IPS-NIHi7 (cell line): ENCODE measurements at regions not wholly inside any gene's neighbourhood (a gene's known extent, or its start where the extent isn't known, plus 50 kb on each side); places are given as distances from the start of the nearest gene placed in this dataset.
"Not testable (repeated sequence)": the region's sequence is repeated elsewhere in the genome, so short reads cannot be mapped to it uniquely, and the experiment has no call there.

Experiments used
- DNase-seq: peaks from one replicate; pipeline ENCODE4 v3.0.0; 2012; ENCODE audit warnings: mixed read lengths; ENCODE audit errors: extremely low spot score

DNA sequence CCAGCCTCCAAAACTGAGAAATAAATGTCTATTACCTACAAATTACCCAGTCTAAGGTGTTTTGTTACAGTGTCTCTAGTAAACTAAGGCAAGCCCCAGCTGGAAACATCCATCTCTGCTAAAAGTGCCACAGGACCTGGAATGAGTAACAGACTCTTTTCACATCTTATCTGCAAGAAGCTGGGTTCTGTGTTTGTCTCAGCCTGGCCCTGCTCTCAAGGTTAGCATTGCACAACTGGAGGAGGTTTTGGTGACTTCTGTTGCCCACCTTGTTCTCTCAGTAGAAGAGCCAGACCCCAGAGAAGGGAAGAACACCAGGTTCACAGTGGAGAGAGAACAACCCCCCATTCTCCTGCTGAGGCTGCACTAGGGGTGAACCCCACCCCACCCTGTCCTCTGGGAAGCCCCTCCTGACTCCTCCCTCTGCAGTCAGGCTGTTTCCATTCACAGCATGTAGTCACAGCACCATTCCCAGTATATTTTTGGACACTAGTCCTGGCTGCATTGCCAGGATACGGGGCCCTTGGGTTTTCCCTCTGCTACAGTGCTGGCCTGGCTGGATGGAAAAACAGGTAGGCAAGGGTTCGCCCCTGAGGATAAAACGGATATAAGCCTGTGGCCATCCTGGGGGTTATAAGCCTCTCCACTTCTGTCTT, 280.0 kb downstream of the BCL2L11 start:
- DNase-seq = not testable (repeated sequence)

GRCh38 chr2:111401270-111402140, 280.8 kb downstream of the BCL2L11 start:
- not testable (repeated sequence) for DNase-seq

GRCh38 chr2:111402450-111402849, 281.7 kb downstream of the BCL2L11 start:
- not testable (repeated sequence) for DNase-seq

DNA sequence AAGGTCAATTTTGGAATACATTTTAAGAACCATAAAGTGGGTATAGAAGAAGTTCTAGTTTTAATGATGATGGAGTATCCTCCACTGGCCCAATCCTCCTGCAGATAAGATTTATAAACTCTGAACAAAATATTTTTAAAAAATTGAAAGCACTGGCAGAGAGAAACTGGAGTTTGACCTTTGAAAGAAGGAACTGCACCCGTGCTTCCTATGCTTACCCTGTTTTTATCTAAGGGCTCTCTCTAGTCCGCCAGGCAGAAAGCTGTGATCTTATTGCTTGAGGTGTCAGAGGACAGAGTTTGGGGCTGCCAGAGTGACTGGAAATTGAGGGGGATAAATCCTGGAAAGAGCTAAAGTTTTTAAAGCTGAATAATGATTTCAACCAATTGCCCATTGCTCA, 282.6 kb downstream of the BCL2L11 start:
- not testable (repeated sequence) for DNase-seq

- not testable (repeated sequence) for DNase-seq
Measured at GRCh38 chr2:111406616-111407015, 285.9 kb downstream of the BCL2L11 start.

GRCh38 chr2:111407632-111408194, 287.0 kb downstream of the BCL2L11 start:
- not testable (repeated sequence) for DNase-seq

- DNase-seq = not testable (repeated sequence)
Measured at GRCh38 chr2:111410868-111411406, 290.2 kb downstream of the BCL2L11 start.

DNA sequence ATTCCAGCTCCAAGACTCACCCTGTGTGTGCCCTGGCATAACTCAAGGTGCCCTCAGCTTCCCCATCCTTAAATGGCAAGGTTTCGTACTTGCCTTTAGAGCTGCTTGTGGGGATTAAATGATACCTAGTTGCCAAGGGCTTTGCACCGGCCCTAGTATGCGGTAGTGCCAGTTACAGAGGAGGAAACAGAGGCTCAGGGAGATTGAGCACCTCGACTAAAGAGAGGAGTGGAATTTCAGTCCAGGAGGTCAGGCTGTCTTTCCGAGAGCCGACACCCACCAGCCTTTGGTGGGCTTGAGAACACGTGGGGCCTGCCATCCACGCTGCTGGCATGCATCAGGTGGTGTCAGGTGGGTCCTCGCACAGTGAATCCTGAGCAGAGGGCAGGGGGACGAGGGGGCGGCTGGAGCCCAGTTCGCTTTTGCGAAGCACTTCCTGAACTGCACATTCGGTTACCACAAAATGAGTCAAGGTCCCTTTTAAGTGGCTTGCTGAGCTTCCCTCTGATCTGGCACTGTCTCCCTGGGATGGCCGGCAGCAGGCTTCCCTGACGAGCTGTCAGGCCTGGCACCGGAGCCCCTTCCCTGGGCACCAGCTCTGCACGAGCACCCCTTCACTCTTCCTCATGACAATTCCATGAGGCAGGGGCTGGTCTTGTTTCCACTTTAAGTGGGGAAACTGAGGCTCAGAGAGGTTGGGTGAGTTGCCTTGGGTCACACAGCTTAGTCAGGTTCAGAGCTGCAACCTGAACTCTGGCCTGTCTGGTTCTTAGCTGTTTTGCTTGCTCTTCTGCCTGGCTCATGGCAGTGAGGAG, 291.4 kb downstream of the BCL2L11 start:
- DNase-seq = not testable (repeated sequence)

DNA sequence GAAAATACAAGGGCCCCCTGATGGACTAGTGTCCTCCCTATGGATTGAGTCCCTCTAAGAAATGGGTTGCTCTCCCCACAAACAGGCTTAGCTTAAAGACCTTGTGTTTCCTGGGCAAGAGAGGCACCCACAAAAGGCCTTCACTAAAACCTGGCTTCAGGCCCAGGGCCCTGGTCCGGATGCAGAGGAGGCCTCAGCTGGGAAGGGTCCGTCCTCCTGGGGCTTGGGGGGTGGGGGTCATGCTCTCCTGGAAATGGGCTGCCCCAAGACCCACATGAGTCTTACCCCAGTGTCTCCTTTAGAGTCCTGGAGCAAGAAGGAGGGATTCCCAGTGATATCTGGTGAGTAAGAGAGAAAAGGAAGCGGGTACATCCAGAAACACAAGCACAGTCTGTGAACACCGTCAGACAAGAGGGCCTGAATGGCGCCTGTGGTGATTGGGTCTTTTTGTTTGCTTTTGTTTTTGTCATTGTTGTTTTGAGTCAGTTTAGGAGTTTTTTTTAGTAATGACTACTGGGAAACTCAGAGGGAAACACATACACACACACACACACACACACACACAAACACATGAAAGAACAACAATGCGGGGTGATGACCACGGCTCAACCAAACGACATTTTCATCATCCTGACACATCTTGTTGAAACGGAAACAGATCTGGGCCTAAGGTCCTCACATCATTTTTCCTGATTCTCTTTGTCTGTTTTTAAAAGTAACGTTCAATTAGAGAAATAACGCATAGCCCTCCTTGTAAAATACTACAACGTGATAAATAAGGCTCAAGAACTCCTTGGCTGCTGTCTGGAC, 292.3 kb downstream of the BCL2L11 start:
- DNase-seq = not testable (repeated sequence)

- DNase-seq = not testable (repeated sequence)
Measured at GRCh38 chr2:111413950-111414349, 293.2 kb downstream of the BCL2L11 start.

DNA sequence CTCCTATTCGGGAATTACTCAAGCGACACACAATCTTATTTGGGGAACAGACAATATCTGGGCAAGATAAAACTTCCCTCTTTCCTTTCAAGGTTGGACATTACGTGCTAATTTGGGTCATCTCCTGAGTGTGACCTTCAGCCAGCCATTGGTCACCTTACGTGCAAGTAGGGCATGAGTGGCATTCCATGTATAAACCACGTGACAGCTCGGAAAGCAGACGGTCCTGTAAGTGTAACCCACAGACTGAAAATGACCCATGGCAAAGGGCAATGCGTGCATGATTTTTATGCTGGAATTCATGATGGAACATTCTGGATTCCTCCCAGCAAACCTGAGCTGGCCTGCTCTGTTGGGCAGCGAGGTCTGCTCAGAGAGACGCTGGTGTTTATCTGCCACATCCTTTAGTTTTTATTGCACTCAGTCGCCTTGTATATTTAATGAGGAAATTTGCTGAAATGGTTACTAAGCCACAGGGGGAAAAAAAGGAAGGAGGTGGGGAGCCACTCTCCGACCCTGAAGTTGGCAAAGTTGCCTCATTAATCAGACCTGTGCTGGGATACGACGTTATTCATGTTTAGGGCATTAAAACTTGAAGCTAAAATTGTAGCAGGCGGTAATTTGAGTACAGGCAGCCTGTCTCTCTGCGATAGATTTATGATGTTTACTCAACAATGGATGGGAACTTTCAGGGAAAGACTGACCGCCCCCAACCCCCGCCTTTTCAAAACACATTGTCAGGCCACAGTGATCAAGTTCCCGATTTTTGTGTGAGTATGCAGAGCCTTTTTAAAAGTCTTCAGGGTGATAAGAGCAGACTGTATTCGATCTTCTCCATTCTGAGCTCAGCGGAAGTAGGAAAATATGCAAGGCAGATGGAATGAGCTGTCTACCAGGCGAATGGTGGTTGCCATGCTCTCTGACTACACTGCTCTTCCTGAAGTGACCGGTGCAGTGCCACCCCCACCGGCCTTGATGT, 295.3 kb downstream of the BCL2L11 start:
- peak; percentile 2 for DNase-seq

DNA sequence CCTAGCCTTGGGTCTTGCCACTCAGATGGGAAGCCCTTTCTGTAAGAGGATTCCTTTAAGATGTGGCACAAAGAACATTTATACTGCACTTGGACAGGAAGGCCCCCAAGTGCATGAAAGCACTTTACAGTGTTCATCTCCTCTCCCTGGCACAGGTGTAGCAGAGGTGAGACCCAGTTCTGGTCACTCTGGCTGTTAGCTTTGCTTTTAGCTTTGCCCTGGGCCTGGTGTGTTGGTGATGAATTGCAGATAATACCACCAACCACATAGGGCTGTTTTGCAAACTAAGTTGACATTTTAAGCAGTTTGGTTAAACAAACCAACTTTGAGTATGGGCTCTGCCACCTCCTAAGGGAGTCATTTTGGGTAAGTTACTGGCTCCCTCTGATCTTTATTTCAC, 296.3 kb downstream of the BCL2L11 start:
- not testable (repeated sequence) for DNase-seq

DNA sequence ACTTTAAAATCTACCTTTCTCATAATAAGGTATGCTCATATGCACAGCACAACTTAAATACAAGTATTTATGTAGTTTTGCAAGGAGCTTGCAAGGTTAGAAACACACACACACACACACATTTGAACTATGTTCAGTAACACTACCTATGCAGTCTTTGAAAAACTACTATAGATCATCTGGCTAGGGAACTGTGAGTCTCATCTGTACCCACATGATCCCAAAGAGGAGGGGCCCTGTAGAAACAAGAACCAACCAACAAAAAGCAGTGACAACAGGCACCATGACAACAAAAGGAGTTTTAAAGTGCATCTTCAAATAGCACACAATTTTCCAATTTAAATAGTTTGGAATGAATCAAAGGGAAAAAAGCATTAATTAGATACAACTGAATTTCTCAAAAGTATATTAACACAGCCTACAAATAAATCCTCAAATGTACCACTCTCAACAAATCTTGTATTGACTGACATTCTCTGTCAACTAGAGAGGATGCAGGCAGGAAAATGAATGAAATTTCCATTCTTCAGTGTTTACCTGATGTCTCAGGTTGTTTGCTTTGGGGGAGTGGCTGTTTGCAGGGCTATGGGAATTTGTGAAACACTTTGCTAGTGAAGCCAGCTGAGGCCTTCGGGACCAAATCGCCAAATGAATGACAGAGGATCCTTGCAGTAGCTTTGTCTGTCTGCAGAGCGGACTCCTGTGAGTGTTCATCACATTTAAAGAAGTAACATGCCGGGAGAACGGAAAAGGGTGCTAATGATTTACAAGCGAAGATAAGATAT, 297.6 kb downstream of the BCL2L11 start:
- DNase-seq = not testable (repeated sequence)

DNA sequence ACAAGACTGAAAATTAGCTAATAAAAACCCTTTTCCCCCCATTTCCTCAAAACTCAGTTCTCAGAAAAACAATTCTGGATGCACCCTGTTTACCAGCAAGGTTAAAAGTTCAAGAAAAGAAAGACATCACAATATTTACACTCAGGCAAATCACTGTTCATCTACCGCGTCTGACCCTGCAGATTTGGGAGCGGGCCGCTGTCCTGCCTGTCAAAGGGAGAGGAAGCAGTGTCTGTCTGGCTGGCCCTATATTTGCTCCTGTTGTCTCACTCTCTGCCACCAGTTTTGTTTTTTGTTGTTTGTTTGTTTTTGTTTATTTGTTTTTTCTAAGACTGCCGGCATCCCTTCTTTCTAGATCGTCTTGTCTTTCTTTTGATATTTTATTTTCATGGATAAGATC, 299.4 kb downstream of the BCL2L11 start:
- not testable (repeated sequence) for DNase-seq

GRCh38 chr2:111420835-111421234, 300.1 kb downstream of the BCL2L11 start:
- not testable (repeated sequence) for DNase-seq

- not testable (repeated sequence) for DNase-seq
Measured at GRCh38 chr2:111421949-111422348, 301.2 kb downstream of the BCL2L11 start.

GRCh38 chr2:111422562-111422961, 301.8 kb downstream of the BCL2L11 start:
- DNase-seq = peak; percentile 8

DNA sequence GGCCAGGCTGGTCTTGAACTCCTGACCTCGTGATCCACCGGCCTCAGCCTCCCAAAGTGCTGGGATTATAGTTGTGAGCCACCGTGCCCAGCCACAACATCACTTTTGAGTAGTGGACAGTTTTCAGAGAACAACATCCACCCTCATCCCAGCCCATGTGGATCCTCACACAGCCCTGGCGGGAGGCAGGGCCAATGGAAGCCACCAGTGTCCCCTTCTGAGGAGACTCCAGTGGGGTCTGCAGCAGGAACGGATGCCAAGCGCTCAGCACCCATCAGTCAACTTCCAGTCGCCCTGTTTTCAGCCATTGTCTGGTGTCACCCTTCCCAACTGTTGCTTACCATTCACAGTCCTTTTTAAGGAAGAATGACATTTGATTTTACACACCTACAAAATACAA, 302.5 kb downstream of the BCL2L11 start:
- not testable (repeated sequence) for DNase-seq
